ENCODE measurements at regions not wholly inside any gene's neighbourhood (a gene's known extent, or its start where the extent isn't known, plus 50 kb on each side); places are given as distances from the start of the nearest gene placed in this dataset.

GRCh38 chr4:1517592-1518411, 111.6 kb upstream of the NKX1-1 start:
- no peak for TF ChIP-seq CTCF (IDR thresholded peaks at IDR 0.05; ENCODE audit: partially characterized antibody, unreplicated experiment)
- Mint-ChIP-seq H3K9me3 (ENCODE audit: unreplicated experiment) (no peaks in the 10 kb centered on the region), H3K36me3 (ENCODE audit: unreplicated experiment) (no peaks in the 10 kb centered on the region), H3K27me3 (ENCODE audit: unreplicated experiment) (no peaks in the 10 kb centered on the region), H3K4me1 (ENCODE audit: low read depth, unreplicated experiment) (no peaks in the 10 kb centered on the region), H3K4me3 (ENCODE audit: unreplicated experiment) (no peak overlapping the region), H3K27ac (ENCODE audit: unreplicated experiment) (no peak overlapping the region)
- peak; percentile 9 for DNase-seq

- H3K27ac Mint-ChIP-seq (ENCODE audit: unreplicated experiment) = no peak overlapping the region
Measured at GRCh38 chr4:1516881-1517480, 110.7 kb upstream of the NKX1-1 start.

GRCh38 chr4:1516261-1516660, 110.0 kb upstream of the NKX1-1 start:
- H3K36me3 Mint-ChIP-seq (ENCODE audit: unreplicated experiment) = no peaks in the 10 kb centered on the region
- no peak for TF ChIP-seq CTCF (IDR thresholded peaks at IDR 0.05; ENCODE audit: partially characterized antibody, unreplicated experiment)
- no peaks in the 10 kb centered on the region for H3K9me3 Mint-ChIP-seq (ENCODE audit: unreplicated experiment)
- no peak overlapping the region for H3K27ac Mint-ChIP-seq (ENCODE audit: unreplicated experiment)
- H3K27me3 Mint-ChIP-seq (ENCODE audit: unreplicated experiment) = no peaks in the 10 kb centered on the region
- H3K4me3 Mint-ChIP-seq (ENCODE audit: unreplicated experiment) = no peak overlapping the region
- H3K4me1 Mint-ChIP-seq (ENCODE audit: low read depth, unreplicated experiment) = no peaks in the 10 kb centered on the region
- DNase-seq = peak; percentile 13

More at GRCh38 chr4:1516881-1517480, 110.7 kb upstream of the NKX1-1 start:
- Mint-ChIP-seq H3K4me3 (ENCODE audit: unreplicated experiment) (no peak overlapping the region), H3K9me3 (ENCODE audit: unreplicated experiment) (no peaks in the 10 kb centered on the region), H3K36me3 (ENCODE audit: unreplicated experiment) (no peaks in the 10 kb centered on the region), H3K27me3 (ENCODE audit: unreplicated experiment) (no peaks in the 10 kb centered on the region), H3K4me1 (ENCODE audit: low read depth, unreplicated experiment) (no peaks in the 10 kb centered on the region)
- no peak for TF ChIP-seq CTCF (IDR thresholded peaks at IDR 0.05; ENCODE audit: partially characterized antibody, unreplicated experiment)
- no peak for DNase-seq

- Mint-ChIP-seq H3K36me3 (ENCODE audit: unreplicated experiment) (no peaks in the 10 kb centered on the region), H3K4me3 (ENCODE audit: unreplicated experiment) (no peak overlapping the region), H3K9me3 (ENCODE audit: unreplicated experiment) (no peaks in the 10 kb centered on the region), H3K27ac (ENCODE audit: unreplicated experiment) (no peak overlapping the region), H3K4me1 (ENCODE audit: low read depth, unreplicated experiment) (no peaks in the 10 kb centered on the region), H3K27me3 (ENCODE audit: unreplicated experiment) (no peaks in the 10 kb centered on the region)
- no peak for TF ChIP-seq CTCF (IDR thresholded peaks at IDR 0.05; ENCODE audit: partially characterized antibody, unreplicated experiment)
- DNase-seq = no peak
Measured at GRCh38 chr4:1515763-1516162, 109.5 kb upstream of the NKX1-1 start.

GRCh38 chr4:1515156-1515555, 108.9 kb upstream of the NKX1-1 start:
- H3K27ac Mint-ChIP-seq (ENCODE audit: unreplicated experiment) = no peak overlapping the region
- H3K27me3 Mint-ChIP-seq (ENCODE audit: unreplicated experiment) = no peaks in the 10 kb centered on the region
- no peak for DNase-seq
- H3K36me3 Mint-ChIP-seq (ENCODE audit: unreplicated experiment) = no peaks in the 10 kb centered on the region
- peaks cover 3% of the 10 kb centered on the region for H3K9me3 Mint-ChIP-seq (ENCODE audit: unreplicated experiment)
- peaks cover under 1% of the 10 kb centered on the region for H3K4me1 Mint-ChIP-seq (ENCODE audit: low read depth, unreplicated experiment)
- no peak overlapping the region for H3K4me3 Mint-ChIP-seq (ENCODE audit: unreplicated experiment)
- TF ChIP-seq CTCF (IDR thresholded peaks at IDR 0.05; ENCODE audit: partially characterized antibody, unreplicated experiment) = no peak
